ENCODE measurements at regions not wholly inside any gene's neighbourhood (a gene's known extent, or its start where the extent isn't known, plus 50 kb on each side); places are given as distances from the start of the nearest gene placed in this dataset.

DNA sequence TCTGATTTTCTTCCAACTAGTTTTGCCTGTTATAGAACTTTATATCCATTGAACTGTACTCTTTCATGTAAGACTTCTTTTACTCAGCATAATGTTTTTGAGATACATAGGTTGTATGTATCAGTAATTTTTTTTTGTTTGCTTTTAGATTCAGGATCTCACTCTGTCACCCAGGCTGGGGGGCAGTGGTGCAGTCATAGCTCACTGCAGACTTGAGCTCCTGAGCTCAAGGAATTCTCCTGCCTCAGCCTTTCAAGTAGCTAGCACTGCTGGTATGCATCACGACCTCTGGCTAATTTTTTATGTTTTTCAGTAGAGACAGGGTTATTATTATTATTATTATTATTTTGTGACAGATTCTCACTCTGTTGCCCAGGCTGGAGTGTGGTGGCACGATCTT, 65.0 kb upstream of the DDHD1 start:
- Histone ChIP-seq H3K23me2 (ENCODE audit: insufficient read length, low read depth, low read length, poor library complexity, severe bottlenecking) (peaks cover 2% of the 10 kb centered on the region), H2BK5ac (ENCODE audit: insufficient read length, low read length) (no peak overlapping the region), H3K9me3 (ENCODE audit: control insufficient read depth, low read depth, low read length) (no peaks in the 10 kb centered on the region), H4K8ac (replicated peaks; ENCODE audit: insufficient read length, low read depth, low read length) (no peak overlapping the region), H4K91ac (ENCODE audit: insufficient read length, low read depth, low read length) (no peak overlapping the region), H3K18ac (ENCODE audit: insufficient read length, low read depth, low read length) (no peak overlapping the region), H3K4me1 (ENCODE audit: insufficient read depth, low read length) (no peaks in the 10 kb centered on the region; the same call in 1 of the 2 replicates), H3K4me2 (ENCODE audit: insufficient read depth, insufficient read length, low read length) (peak overlapping the region; percentile 75), H2BK12ac (ENCODE audit: insufficient read length, low read depth, low read length) (no peak overlapping the region), H3K14ac (ENCODE audit: insufficient read depth, low read length) (no peak overlapping the region), H3T11ph (ENCODE audit: low read length) (no peak overlapping the region), H4K5ac (ENCODE audit: insufficient read length, low read depth, low read length) (no peak overlapping the region), H2BK15ac (ENCODE audit: low read depth, low read length) (no peak overlapping the region), H4K20me1 (ENCODE audit: control insufficient read depth, insufficient read depth, insufficient read length) (no peaks in the 10 kb centered on the region), H2BK120ac (ENCODE audit: low read depth, low read length, poor library complexity, severe bottlenecking) (no peak overlapping the region), H3K56ac (ENCODE audit: insufficient read length, low read depth, low read length) (no peak overlapping the region), H3K79me1 (ENCODE audit: insufficient read depth, low read depth, low read length, poor library complexity, severe bottlenecking) (no peaks in the 10 kb centered on the region), H2AK5ac (ENCODE audit: insufficient read length, low read length) (no peak overlapping the region), H3K23ac (ENCODE audit: insufficient read length, low read depth, low read length) (no peak overlapping the region), H2AFZ (ENCODE audit: low read length) (no peak overlapping the region), H3K79me2 (ENCODE audit: insufficient read depth, low read length) (no peaks in the 10 kb centered on the region), H3K9ac (ENCODE audit: extremely low read depth, insufficient read length, low read length) (no peak overlapping the region), H3K4ac (ENCODE audit: low read depth, low read length) (no peak overlapping the region), H3K27ac (ENCODE audit: insufficient read length, low read depth, low read length) (no peak overlapping the region), H3K27me3 (ENCODE audit: insufficient read depth, low read length) (no peaks in the 10 kb centered on the region), H2BK20ac (ENCODE audit: low read depth, low read length, poor library complexity, severe bottlenecking) (no peak overlapping the region)
- peak overlapping the region; percentile 76 to 83 for H3K4me3 Mint-ChIP-seq
- peak overlapping the region in 1 of 3 experiments; percentile 51; a peak in 1 of 7 replicates for H3K27ac Mint-ChIP-seq
- no peaks in the 10 kb centered on the region for H3K9me3 Mint-ChIP-seq
- peaks cover 3 to 4% (median 4%) of the 10 kb centered on the region in 3 experiments; a peak in 4 of 7 replicates for H3K36me3 Mint-ChIP-seq (ENCODE audit: insufficient read depth in 1 of 3, low read depth in 3 of 3)
- WGBS (ENCODE audit: extremely low coverage, insufficient read length, low lambda C conversion rate), result no CpG with 5 or more reads among the region's 2 CpGs
- no peaks in the 10 kb centered on the region for H3K27me3 Mint-ChIP-seq (ENCODE audit: low read depth)
- peaks cover 9% of the 10 kb centered on the region in 2 experiments for H3K4me1 Mint-ChIP-seq
- DNase-seq, result no peak
- TF ChIP-seq CTCF (conservative IDR thresholded peaks at IDR 0.05), result no peak
